Mesendoderm (in vitro differentiated cells): ENCODE measurements at regions not wholly inside any gene's neighbourhood (a gene's known extent, or its start where the extent isn't known, plus 50 kb on each side); places are given as distances from the start of the nearest gene placed in this dataset.

Source experiments
- DNase-seq: peaks from one replicate; pipeline ENCODE4 v3.0.0; 2013
- H2AK5ac ChIP-seq: 2 replicates; pipeline ENCODE4 v1.6.1; 2013; ENCODE audit warnings: low read length, inconsistent platforms
- H2BK120ac ChIP-seq: 2 replicates; pipeline ENCODE4 v1.6.1; 2013; ENCODE audit warnings: low read depth, mild to moderate bottlenecking, low read length, moderate library complexity, mixed read lengths
- H2BK15ac ChIP-seq: replicated peaks from 2 replicates; pipeline ENCODE4 v1.6.1; 2013; ENCODE audit warnings: low read depth, mild to moderate bottlenecking, moderate library complexity
- H2BK5ac ChIP-seq: 2 replicates; pipeline ENCODE4 v1.6.1; 2013; ENCODE audit warnings: low read length, inconsistent platforms
- H3K18ac ChIP-seq: 2 replicates; pipeline ENCODE4 v1.6.1; 2013; ENCODE audit warnings: mild to moderate bottlenecking, low read length, mixed read lengths
- H3K23ac ChIP-seq: one replicate; pipeline ENCODE4 v1.6.1; 2013; ENCODE audit warnings: low read length
- H3K27ac ChIP-seq: 2 replicates; pipeline ENCODE4 v1.5.1; 2013; ENCODE audit warnings: low read depth, mild to moderate bottlenecking, inconsistent platforms, low read length, moderate library complexity
- H3K27me3 ChIP-seq: 2 replicates; pipeline ENCODE4 v1.6.1; 2013; ENCODE audit warnings: low read length, control low read depth, mild to moderate bottlenecking, inconsistent platforms; ENCODE audit not compliant: insufficient read depth, poor library complexity
- H3K36me3 ChIP-seq: 2 replicates; pipeline ENCODE4 v1.6.1; 2013; ENCODE audit warnings: low read length, inconsistent platforms; ENCODE audit not compliant: control insufficient read depth, insufficient read depth
- H3K4ac ChIP-seq: one replicate; pipeline ENCODE4 v1.6.1; 2013; ENCODE audit warnings: low read depth, mild to moderate bottlenecking, low read length, moderate library complexity
- H3K4me1 ChIP-seq: 2 replicates; pipeline ENCODE4 v1.6.1; 2013; ENCODE audit warnings: low read depth, low read length, inconsistent platforms; ENCODE audit not compliant: control insufficient read depth
- H3K4me2 ChIP-seq: 2 replicates; pipeline ENCODE4 v1.6.1; 2013; ENCODE audit warnings: low read length
- H3K4me3 ChIP-seq: 2 replicates; pipeline ENCODE4 v1.5.1; 2013; ENCODE audit warnings: mild to moderate bottlenecking, low read length
- H3K56ac ChIP-seq: one replicate; pipeline ENCODE4 v1.6.1; 2013; ENCODE audit warnings: low read length
- H3K79me1 ChIP-seq: 2 replicates; pipeline ENCODE4 v1.6.1; 2013; ENCODE audit warnings: low read length, inconsistent platforms
- H3K79me2 ChIP-seq: 2 replicates; pipeline ENCODE4 v1.6.1; 2013; ENCODE audit warnings: mild to moderate bottlenecking, low read length; ENCODE audit not compliant: control insufficient read depth, insufficient read depth
- H3K9ac ChIP-seq: 2 replicates; pipeline ENCODE4 v1.6.1; 2013; ENCODE audit warnings: low read length, inconsistent platforms
- H4K5ac ChIP-seq: one replicate; pipeline ENCODE4 v1.6.1; 2013; ENCODE audit warnings: low read length
- H4K8ac ChIP-seq: one replicate; pipeline ENCODE4 v1.6.1; 2013; ENCODE audit warnings: low read depth, mild to moderate bottlenecking, control low read depth, low read length, moderate library complexity
- WGBS: extraction: QIAGEN DNeasy Blood & Tissue Kit; methylation state at CpG from one replicate; pipeline ENCODE4 v1.1.7; 2013; ENCODE audit warnings: low lambda C conversion rate, missing lambda C conversion rate; ENCODE audit not compliant: insufficient coverage; ENCODE audit errors: extremely low coverage; 5-methylcytosine and 5-hydroxymethylcytosine counted together

- H3K23ac ChIP-seq, result no peak overlapping the region
- no peak overlapping the region for H3K4me2 ChIP-seq
- H2BK120ac ChIP-seq, result no peak overlapping the region
- H4K8ac ChIP-seq, result no peak overlapping the region
- H3K9ac ChIP-seq, result no peak overlapping the region
- no CpG with 5 or more reads among the region's 4 CpGs for WGBS
- H4K5ac ChIP-seq, result no peak overlapping the region
- no peak overlapping the region for H2AK5ac ChIP-seq
- DNase-seq, result no peak
- no peaks in the 10 kb centered on the region for H3K79me2 ChIP-seq
- H3K4ac ChIP-seq, result no peak overlapping the region
- H2BK15ac ChIP-seq, result no peak overlapping the region
- no peaks in the 10 kb centered on the region for H3K36me3 ChIP-seq
- H3K79me1 ChIP-seq, result no peaks in the 10 kb centered on the region
- no peaks in the 10 kb centered on the region for H3K4me1 ChIP-seq
- no peak overlapping the region for H3K4me3 ChIP-seq
- H3K18ac ChIP-seq, result no peak overlapping the region
- no peak overlapping the region for H3K56ac ChIP-seq
- no peaks in the 10 kb centered on the region for H3K27me3 ChIP-seq
- H2BK5ac ChIP-seq, result no peak overlapping the region
- H3K27ac ChIP-seq, result no peak overlapping the region
Measured at GRCh38 chr9:13956107-13956506, 357.8 kb downstream of the NFIB start.

- Histone ChIP-seq H3K27ac (no peak overlapping the region), H2BK5ac (no peak overlapping the region), H2BK15ac (no peak overlapping the region), H3K9ac (no peak overlapping the region), H4K8ac (no peak overlapping the region), H3K56ac (no peak overlapping the region), H3K18ac (no peak overlapping the region), H3K4ac (no peak overlapping the region), H3K4me3 (no peak overlapping the region), H3K79me2 (no peaks in the 10 kb centered on the region), H2AK5ac (no peak overlapping the region), H3K27me3 (no peaks in the 10 kb centered on the region), H3K4me2 (no peak overlapping the region), H3K36me3 (no peaks in the 10 kb centered on the region), H3K79me1 (no peaks in the 10 kb centered on the region), H2BK120ac (no peak overlapping the region), H4K5ac (no peak overlapping the region), H3K4me1 (no peaks in the 10 kb centered on the region), H3K23ac (no peak overlapping the region)
- WGBS, result no CpG with 5 or more reads among the region's 6 CpGs
- DNase-seq, result no peak
Measured at GRCh38 chr9:13952906-13953305, 361.0 kb downstream of the NFIB start.

- Histone ChIP-seq H3K18ac (no peak overlapping the region), H3K23ac (no peak overlapping the region), H3K4ac (no peak overlapping the region), H3K4me2 (no peak overlapping the region), H3K36me3 (no peaks in the 10 kb centered on the region), H3K4me3 (no peak overlapping the region), H4K8ac (no peak overlapping the region), H3K56ac (no peak overlapping the region), H3K27ac (no peak overlapping the region), H2BK5ac (no peak overlapping the region), H2BK120ac (no peak overlapping the region), H3K27me3 (no peaks in the 10 kb centered on the region), H3K79me1 (no peaks in the 10 kb centered on the region), H2AK5ac (no peak overlapping the region), H3K9ac (no peak overlapping the region), H3K4me1 (no peaks in the 10 kb centered on the region), H2BK15ac (no peak overlapping the region), H4K5ac (no peak overlapping the region), H3K79me2 (no peaks in the 10 kb centered on the region)
- WGBS, result no CpG with 5 or more reads among the region's 4 CpGs
- no peak for DNase-seq
Measured at GRCh38 chr9:13948037-13948436, 365.9 kb downstream of the NFIB start.

- no peak for DNase-seq
Measured at GRCh38 chr9:13943176-13943575, 370.8 kb downstream of the NFIB start.

GRCh38 chr9:13942695-13943094 is 371.2 kb downstream of the NFIB start:
- no peaks in the 10 kb centered on the region for H3K4me1 ChIP-seq

More at GRCh38 chr9:13943176-13943575, 370.8 kb downstream of the NFIB start:
- Histone ChIP-seq H3K27me3 (no peaks in the 10 kb centered on the region), H3K18ac (no peak overlapping the region), H4K5ac (no peak overlapping the region), H2AK5ac (no peak overlapping the region), H3K79me1 (no peaks in the 10 kb centered on the region), H2BK5ac (no peak overlapping the region), H3K79me2 (no peaks in the 10 kb centered on the region), H3K56ac (no peak overlapping the region), H3K4ac (no peak overlapping the region), H3K4me3 (no peak overlapping the region), H3K4me1 (no peaks in the 10 kb centered on the region), H3K4me2 (no peak overlapping the region), H2BK120ac (no peak overlapping the region), H4K8ac (no peak overlapping the region), H3K27ac (no peak overlapping the region), H2BK15ac (no peak overlapping the region), H3K9ac (no peak overlapping the region), H3K23ac (no peak overlapping the region), H3K36me3 (no peaks in the 10 kb centered on the region)

GRCh38 chr9:13942201-13942600 is 371.7 kb downstream of the NFIB start:
- no peak overlapping the region for H4K8ac ChIP-seq
- H3K4me1 ChIP-seq, result no peaks in the 10 kb centered on the region
- no peaks in the 10 kb centered on the region for H3K79me1 ChIP-seq
- H2BK120ac ChIP-seq, result no peak overlapping the region
- H3K27ac ChIP-seq, result no peak overlapping the region
- no peak overlapping the region for H3K4me2 ChIP-seq
- H3K79me2 ChIP-seq, result no peaks in the 10 kb centered on the region
- no peak overlapping the region for H2BK5ac ChIP-seq
- no peak overlapping the region for H3K23ac ChIP-seq
- no peak overlapping the region for H2AK5ac ChIP-seq
- H3K4ac ChIP-seq, result no peak overlapping the region
- H3K4me3 ChIP-seq, result no peak overlapping the region
- no peak for DNase-seq
- H3K18ac ChIP-seq, result no peak overlapping the region
- WGBS, result no CpG with 5 or more reads among the region's 6 CpGs
- no peak overlapping the region for H3K9ac ChIP-seq
- no peak overlapping the region for H4K5ac ChIP-seq
- H3K27me3 ChIP-seq, result no peaks in the 10 kb centered on the region
- H3K36me3 ChIP-seq, result no peaks in the 10 kb centered on the region
- H2BK15ac ChIP-seq, result no peak overlapping the region
- no peak overlapping the region for H3K56ac ChIP-seq

More at GRCh38 chr9:13942695-13943094, 371.2 kb downstream of the NFIB start:
- peak; percentile 12 for DNase-seq
- Histone ChIP-seq H3K27me3 (no peaks in the 10 kb centered on the region), H2BK15ac (no peak overlapping the region), H3K18ac (no peak overlapping the region), H3K36me3 (no peaks in the 10 kb centered on the region), H3K23ac (no peak overlapping the region), H3K27ac (no peak overlapping the region), H3K56ac (no peak overlapping the region), H3K4me2 (no peak overlapping the region), H3K9ac (no peak overlapping the region), H3K79me1 (no peaks in the 10 kb centered on the region), H2BK120ac (no peak overlapping the region), H2BK5ac (no peak overlapping the region), H3K4me3 (no peak overlapping the region), H4K5ac (no peak overlapping the region), H3K4ac (no peak overlapping the region), H4K8ac (no peak overlapping the region), H3K79me2 (no peaks in the 10 kb centered on the region), H2AK5ac (no peak overlapping the region)
- WGBS, result no CpG with 5 or more reads among the region's 4 CpGs
